ENCODE measurements at regions not wholly inside any gene's neighbourhood (a gene's known extent, or its start where the extent isn't known, plus 50 kb on each side); places are given as distances from the start of the nearest gene placed in this dataset.
A peak's percentile ranks its signal among the peaks of the same experiment; 100 is the strongest.
"Not testable (repeated sequence)": the region's sequence is repeated elsewhere in the genome, so short reads cannot be mapped to it uniquely, and the experiment has no call there.

DNA sequence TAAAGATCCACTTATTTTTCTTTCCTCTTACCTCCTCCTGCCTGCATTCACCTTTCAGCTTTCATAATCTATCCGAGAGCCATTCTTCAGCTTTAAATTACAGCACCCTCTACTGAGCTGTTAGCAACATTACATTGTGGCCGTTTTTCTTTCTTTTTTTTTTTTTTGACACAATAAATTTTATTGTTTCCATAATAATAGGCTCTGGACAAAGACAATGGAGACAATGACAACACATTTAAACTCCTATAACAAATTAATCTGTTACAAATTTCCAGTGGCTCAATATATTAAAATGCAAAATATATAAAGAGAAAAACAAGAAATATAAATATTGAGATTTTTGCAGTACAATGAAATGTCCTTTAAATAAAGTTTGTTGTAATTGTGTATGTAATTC, 312.7 kb upstream of the COX7C start:
- DNase-seq (ENCODE audit: low spot score); in situ Hi-C loops (cut with MboI; ENCODE audit: low pct_unique_long_range_greater_than_20kb, low sequenced_read_pairs, unreplicated experiment): not testable (repeated sequence)
- TF ChIP-seq, protein P1, sequence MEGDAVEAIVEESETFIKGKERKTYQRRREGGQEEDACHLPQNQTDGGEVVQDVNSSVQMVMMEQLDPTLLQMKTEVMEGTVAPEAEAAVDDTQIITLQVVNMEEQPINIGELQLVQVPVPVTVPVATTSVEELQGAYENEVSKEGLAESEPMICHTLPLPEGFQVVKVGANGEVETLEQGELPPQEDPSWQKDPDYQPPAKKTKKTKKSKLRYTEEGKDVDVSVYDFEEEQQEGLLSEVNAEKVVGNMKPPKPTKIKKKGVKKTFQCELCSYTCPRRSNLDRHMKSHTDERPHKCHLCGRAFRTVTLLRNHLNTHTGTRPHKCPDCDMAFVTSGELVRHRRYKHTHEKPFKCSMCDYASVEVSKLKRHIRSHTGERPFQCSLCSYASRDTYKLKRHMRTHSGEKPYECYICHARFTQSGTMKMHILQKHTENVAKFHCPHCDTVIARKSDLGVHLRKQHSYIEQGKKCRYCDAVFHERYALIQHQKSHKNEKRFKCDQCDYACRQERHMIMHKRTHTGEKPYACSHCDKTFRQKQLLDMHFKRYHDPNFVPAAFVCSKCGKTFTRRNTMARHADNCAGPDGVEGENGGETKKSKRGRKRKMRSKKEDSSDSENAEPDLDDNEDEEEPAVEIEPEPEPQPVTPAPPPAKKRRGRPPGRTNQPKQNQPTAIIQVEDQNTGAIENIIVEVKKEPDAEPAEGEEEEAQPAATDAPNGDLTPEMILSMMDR (IDR thresholded peaks at IDR 0.05; ENCODE audit: extremely low read depth, insufficient read depth, missing control alignments) = peak; percentile 51

- no peak for DNase-seq (ENCODE audit: low spot score)
- in situ Hi-C loops (cut with MboI; ENCODE audit: low pct_unique_long_range_greater_than_20kb, low sequenced_read_pairs, unreplicated experiment) = no loop called here
- TF ChIP-seq, protein P1 (IDR thresholded peaks at IDR 0.05; ENCODE audit: extremely low read depth, insufficient read depth, missing control alignments) = no peak
Observed at GRCh38 chr5:86314951-86315350, 302.8 kb upstream of the COX7C start.

- TF ChIP-seq, protein P1 (IDR thresholded peaks at IDR 0.05; ENCODE audit: extremely low read depth, insufficient read depth, missing control alignments) = no peak
- in situ Hi-C loops (cut with MboI; ENCODE audit: low pct_unique_long_range_greater_than_20kb, low sequenced_read_pairs, unreplicated experiment) = no loop called here
- DNase-seq (ENCODE audit: low spot score) = no peak
Observed at GRCh38 chr5:86320266-86320665, 297.5 kb upstream of the COX7C start.

DNA sequence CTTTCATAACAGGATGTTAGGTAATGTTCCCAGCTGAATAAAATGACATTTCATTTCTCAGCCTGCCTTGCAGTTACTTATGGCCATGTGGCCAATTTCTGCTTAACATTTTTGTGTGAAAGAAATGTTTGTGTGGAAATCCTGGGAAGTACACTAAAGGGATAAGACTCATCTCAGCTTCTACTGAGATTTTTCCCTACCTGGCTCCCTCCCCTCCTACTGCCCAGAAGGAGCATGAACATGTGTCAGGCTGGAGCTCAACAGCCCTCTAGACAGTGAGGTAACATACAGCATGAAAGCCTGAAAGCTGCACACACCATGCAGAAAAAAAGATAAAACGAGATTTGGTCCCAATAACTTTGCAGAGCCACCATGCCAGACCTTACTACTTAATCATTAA, 288.4 kb upstream of the COX7C start:
- in situ Hi-C loops (cut with MboI; ENCODE audit: low pct_unique_long_range_greater_than_20kb, low sequenced_read_pairs, unreplicated experiment) = no loop called here
- DNase-seq (ENCODE audit: low spot score) = no peak

GRCh38 chr5:86330736-86331135, 287.0 kb upstream of the COX7C start:
- no peak for DNase-seq (ENCODE audit: low spot score)
- in situ Hi-C loops (cut with MboI; ENCODE audit: low pct_unique_long_range_greater_than_20kb, low sequenced_read_pairs, unreplicated experiment) = no loop called here
- TF ChIP-seq, protein P1 (IDR thresholded peaks at IDR 0.05; ENCODE audit: extremely low read depth, insufficient read depth, missing control alignments) = no peak

More for the DNA sequence above, 288.4 kb upstream of the COX7C start:
- TF ChIP-seq, protein P1 (IDR thresholded peaks at IDR 0.05; ENCODE audit: extremely low read depth, insufficient read depth, missing control alignments) = no peak

DNA sequence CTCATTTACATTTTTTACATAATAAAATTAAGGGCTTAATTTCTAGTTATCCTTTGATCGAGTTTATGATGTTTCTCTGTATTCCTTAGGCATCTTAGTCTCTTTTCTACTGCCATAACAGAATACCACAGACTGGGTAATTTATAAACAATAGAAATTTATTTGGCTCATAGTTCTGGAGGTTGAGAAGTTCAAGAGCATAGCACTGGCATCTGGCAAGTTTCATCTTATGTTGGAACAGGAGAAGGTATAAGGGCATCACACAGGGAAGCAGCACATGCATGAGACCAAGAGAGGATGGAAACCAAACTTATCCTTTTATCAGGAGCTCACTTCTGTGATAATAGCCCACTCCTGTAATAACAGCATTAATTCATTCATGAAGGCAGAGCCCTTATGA, 284.9 kb upstream of the COX7C start:
- no peak for DNase-seq (ENCODE audit: low spot score)
- in situ Hi-C loops (cut with MboI; ENCODE audit: low pct_unique_long_range_greater_than_20kb, low sequenced_read_pairs, unreplicated experiment) = no loop called here
- TF ChIP-seq, protein P1 (IDR thresholded peaks at IDR 0.05; ENCODE audit: extremely low read depth, insufficient read depth, missing control alignments) = no peak
